ENCODE measurements at regions not wholly inside any gene's neighbourhood (a gene's known extent, or its start where the extent isn't known, plus 50 kb on each side); places are given as distances from the start of the nearest gene placed in this dataset.
"Not testable (repeated sequence)": the region's sequence is repeated elsewhere in the genome, so short reads cannot be mapped to it uniquely, and the experiment has no call there.

DNA sequence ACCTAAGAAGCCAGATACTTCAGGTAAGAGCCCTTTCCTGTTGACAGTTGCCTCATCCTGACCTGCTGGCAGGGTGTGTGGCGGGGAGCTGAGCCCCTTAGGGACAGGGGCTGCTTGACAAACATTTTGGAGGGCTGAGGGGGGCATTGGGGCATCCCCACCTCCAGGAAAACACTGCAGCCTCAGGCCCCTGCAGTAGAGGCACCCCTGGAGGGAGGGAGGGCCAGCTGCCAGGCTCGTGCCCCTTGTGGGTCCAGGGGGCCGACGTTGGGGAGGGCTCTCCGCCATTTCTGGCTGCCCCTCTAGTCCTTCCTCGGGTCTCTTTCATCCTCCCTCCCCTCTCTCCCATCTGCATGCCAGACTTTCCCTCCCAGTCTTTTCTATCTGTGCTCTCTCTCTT lies 177.3 kb downstream of the RPS24 start:
- no peak for DNase-seq (ENCODE audit: low read depth)

- DNase-seq (ENCODE audit: low read depth): no peak
Measured at GRCh38 chr10:78211561-78212051, 177.9 kb downstream of the RPS24 start.

GRCh38 chr10:78212060-78212785 lies 178.6 kb downstream of the RPS24 start:
- no peak for DNase-seq (ENCODE audit: low read depth)

- DNase-seq (ENCODE audit: low read depth): no peak
Measured at GRCh38 chr10:78212786-78213175, 179.1 kb downstream of the RPS24 start.

DNA sequence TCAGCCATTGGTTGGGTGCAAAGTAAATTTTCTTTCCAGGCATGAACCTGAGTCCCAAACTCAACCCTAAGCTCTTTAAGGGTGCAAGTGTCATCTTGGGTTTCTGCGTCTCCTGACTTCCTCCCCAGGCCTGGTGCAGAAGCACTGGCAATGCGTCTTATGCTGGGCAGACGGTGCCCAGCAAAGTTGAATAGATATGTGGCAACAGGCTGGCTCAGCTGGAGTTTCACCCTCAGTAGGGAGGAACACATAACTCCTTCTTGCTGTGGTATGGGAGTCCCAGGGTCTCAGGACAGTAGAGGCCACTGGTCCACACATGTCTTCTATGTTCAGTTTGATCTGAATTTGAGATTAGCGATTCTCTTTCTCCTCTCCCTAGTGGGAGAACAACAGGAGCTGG lies 181.3 kb downstream of the RPS24 start:
- no peak for DNase-seq (ENCODE audit: low read depth)

DNA sequence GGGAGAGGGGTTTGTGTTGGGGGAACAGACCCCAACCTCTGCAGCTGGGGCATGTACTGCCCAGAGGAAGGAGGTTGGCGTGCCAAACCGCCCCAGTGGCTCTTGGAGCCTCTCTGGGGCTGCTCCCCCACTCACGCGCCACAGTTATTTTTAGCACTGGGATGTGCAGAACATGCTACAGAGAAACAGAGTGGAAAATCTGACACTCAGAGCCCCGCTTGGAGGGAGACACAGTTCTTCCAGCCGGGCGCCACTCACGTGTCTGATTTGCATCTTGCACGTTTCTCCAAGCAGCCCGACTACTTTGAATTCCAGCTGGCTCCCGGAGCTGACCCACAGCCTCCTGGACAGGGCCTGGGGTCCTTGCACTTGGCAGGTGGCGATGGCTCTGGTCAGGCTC lies 182.0 kb downstream of the RPS24 start:
- DNase-seq (ENCODE audit: low read depth): no peak

- no peak for DNase-seq (ENCODE audit: low read depth)
Measured at GRCh38 chr10:78217336-78217735, 183.7 kb downstream of the RPS24 start.

DNA sequence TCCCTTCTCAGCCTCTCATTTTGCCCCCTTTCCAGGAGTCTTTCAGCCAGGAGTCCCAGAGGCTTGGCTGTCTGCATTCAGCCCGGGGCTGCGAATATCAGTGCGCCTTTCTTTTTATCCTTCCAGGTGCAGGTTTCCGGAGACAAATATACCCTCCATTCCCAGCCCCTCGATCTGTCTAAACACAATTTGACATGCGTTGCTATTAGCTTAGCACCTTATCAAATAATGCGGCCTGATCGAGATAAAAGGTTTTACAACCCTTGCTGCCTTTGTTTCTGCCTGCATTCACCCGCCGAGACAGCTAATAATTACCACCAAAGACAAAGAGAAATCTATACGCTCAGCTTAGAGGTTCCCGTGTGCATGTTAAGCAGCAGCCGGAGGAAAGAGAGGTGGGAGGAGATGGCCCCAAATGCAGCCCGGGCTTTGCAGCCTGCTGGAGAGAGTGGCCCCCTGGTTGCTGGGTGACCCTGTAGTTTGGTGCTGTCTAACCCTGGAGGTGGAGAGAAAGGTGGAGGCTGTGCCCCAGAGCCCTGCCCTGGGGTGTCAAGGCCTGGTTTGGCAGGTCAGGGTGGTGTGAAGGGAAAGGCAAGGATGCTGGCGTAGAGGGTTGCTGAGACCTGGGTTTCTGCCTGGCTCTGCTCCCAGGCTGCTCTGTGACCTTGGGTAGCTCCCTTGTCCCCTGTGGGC lies 185.3 kb downstream of the RPS24 start:
- no peak for DNase-seq (ENCODE audit: low read depth)

DNA sequence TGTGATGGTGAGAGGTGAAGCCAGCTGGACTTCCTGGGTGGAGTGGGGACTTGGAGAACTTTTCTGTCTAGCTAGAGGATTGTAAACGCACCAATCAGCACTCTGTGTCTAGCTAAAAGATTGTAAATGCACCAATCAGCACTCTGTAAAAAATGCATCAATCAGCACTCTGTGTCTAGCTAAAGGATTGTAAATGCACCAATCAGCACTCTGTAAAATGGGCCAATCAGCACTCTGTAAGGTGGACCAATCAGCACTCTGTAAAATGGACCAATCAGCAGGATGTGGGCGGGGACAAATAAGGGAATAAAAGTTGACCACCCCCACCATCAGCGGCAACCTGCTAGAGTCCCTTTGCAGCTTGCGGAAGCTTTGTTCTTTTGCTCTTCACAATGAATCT lies 185.9 kb downstream of the RPS24 start:
- DNase-seq (ENCODE audit: low read depth): not testable (repeated sequence)

DNA sequence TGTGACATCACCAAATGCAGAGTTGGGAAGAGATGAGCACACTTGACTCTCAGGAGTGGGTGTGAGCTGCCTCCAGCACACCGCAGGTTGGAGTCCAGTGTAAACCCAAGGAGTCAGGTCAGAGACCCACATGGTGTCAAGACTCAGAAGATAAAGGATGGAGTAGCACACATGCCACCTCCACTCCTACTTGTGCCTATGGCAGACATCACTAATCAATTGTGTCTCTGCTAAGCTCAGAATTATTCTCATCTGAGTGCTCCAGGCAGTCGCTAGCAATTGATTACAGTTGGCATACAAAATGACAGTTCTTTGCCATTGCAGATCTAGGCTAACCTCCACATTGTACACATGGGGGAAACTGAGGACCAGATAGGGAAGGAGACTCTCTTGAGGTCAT lies 187.1 kb downstream of the RPS24 start:
- no peak for DNase-seq (ENCODE audit: low read depth)

GRCh38 chr10:78222096-78222790 lies 188.6 kb downstream of the RPS24 start:
- DNase-seq (ENCODE audit: low read depth): no peak

DNA sequence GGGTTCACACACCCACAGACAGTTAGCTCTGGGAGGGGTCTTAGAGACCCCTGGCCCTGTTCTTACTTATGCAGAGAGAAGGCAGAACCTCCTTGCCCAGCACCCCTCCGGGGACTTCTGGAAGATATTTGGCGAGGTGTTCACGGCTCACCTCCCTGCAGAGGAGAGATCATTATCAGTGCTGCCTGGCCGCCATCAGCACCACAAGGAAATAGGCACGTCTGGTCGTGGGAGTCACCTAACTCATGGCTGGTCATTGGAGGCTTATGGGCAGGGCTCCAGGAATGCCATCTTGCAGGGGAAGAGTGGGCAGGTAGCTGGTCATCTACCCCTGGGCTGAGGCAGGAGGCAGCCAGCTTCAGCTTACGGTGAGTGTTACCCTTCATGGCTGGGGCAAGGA lies 189.4 kb downstream of the RPS24 start:
- no peak for DNase-seq (ENCODE audit: low read depth)

- DNase-seq (ENCODE audit: low read depth): no peak
Measured at GRCh38 chr10:78224602-78225001, 190.9 kb downstream of the RPS24 start.

DNA sequence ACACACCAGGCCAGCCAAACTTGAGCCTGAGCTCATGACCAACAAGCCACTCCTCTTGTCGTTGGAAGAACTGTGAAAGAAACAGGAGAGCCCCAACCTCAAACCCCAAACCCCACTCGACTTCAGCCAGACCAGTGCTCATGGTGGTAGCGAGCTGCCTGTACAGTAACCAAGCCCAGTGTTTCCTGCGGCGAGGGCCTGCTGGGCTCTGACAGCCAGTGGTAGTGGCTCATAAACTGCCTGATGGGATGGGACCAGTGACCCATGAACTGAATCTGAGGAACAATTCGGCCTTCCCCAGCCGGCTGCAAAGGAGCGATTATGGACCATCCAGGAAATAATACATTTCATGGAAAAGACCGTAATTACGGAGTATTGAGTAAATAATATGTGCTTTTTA lies 191.9 kb downstream of the RPS24 start:
- no peak for DNase-seq (ENCODE audit: low read depth)

- DNase-seq (ENCODE audit: low read depth): no peak
Measured at GRCh38 chr10:78229489-78229888, 195.8 kb downstream of the RPS24 start.

DNA sequence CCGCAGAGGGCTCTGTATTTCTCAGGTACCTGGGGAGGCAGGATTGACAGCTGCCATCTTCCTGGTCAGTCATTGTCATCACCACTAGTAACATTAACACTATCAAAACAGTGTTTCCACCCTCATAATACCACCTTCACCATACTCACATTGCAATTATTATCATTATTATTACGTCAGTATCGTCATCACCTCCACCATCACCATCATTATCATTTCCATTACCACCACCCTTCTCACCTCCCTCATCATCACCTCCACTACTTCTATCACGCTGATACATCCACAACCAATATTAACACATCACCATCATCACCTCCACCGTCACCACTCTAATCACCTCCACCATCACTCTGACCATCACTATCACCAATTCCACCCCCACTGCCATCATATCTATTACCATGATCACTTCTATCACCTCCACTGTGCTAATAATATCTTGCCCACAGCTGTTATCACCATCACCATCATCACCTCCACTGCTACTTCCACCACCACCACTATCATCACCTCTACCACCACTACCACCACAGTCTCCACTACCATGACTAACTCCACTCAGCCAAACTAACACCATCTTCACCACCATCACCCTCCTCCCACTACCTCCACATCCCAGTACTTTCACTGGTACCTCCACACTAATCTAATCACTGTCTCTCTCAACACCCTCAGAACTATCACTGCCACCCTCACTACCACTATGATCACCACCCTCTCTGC lies 196.4 kb downstream of the RPS24 start:
- DNase-seq (ENCODE audit: low read depth): no peak

- DNase-seq (ENCODE audit: low read depth): no peak
Measured at GRCh38 chr10:78231327-78231726, 197.7 kb downstream of the RPS24 start.

DNA sequence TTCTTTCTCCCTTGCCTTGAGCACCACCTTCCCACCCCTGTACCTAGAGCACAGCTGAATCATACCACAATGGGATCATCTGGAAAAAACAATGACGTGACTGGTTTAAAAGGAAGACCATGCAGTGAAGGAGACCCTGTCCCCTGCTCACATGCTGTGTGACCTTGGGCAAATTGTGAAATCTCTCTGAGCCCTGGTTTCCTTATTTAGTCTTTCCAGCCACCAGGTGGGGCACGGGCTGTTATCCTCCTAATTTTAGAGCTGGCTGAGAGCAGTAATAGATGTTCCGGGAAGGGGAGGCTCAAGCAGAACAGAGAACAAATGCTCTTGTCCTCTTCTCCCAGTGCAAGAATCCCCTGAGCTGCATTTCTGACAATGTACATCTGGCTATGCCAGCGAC lies 198.3 kb downstream of the RPS24 start:
- DNase-seq (ENCODE audit: low read depth): no peak

- no peak for DNase-seq (ENCODE audit: low read depth)
Measured at GRCh38 chr10:78236416-78237015, 202.9 kb downstream of the RPS24 start.

GRCh38 chr10:78237951-78238350 lies 204.3 kb downstream of the RPS24 start:
- not testable (repeated sequence) for DNase-seq (ENCODE audit: low read depth)

DNA sequence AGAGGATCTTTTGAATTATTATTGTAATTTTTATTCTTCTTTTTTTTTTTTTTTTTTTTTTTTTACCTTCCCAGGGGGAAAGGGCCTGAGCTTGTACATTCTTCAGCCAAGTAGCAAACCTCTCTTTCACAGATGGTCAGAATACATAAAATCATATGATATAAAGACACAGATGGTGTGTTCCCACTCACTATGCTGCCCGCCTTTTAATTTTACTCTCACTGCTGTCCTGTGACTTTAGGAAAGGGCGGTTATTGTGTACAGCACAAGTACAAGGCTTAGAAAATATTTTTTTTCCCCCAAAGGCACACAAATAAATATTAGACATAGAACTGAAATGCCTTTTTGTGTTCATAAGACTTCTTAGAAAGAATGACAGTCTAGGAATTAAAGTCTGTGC lies 213.6 kb downstream of the RPS24 start:
- no peak for DNase-seq (ENCODE audit: low read depth)

DNA sequence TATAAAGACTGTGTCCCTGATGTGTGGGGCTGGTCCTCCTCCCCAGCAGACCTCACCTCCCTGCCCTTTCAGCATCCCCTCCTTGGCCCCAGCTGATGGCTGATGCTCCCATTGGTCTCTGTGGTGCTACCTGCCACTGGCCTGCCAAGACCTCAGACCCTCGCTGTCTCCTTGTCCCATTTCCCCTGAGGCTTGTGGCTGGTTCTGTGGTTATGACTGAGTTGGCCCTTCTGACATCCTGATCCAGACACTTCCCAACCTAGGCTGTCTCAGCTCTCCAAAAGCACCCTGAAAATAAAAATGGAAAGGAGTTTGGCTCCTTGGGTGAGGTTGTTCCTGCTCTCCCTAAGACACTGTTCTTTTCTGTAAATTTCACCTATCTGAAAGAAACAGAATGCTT lies 214.2 kb downstream of the RPS24 start:
- no peak for DNase-seq (ENCODE audit: low read depth)

Data from stimulated activated CD8-positive, alpha-beta memory T cell treated with anti-CD3 and anti-CD28 coated beads, Interleukin-12 subunit alpha, Interleukin-12 subunit beta, amount 100 ng/mL, for 4 hours (primary cell).